ENCODE measurements at regions not wholly inside any gene's neighbourhood (a gene's known extent, or its start where the extent isn't known, plus 50 kb on each side); places are given as distances from the start of the nearest gene placed in this dataset.

DNA sequence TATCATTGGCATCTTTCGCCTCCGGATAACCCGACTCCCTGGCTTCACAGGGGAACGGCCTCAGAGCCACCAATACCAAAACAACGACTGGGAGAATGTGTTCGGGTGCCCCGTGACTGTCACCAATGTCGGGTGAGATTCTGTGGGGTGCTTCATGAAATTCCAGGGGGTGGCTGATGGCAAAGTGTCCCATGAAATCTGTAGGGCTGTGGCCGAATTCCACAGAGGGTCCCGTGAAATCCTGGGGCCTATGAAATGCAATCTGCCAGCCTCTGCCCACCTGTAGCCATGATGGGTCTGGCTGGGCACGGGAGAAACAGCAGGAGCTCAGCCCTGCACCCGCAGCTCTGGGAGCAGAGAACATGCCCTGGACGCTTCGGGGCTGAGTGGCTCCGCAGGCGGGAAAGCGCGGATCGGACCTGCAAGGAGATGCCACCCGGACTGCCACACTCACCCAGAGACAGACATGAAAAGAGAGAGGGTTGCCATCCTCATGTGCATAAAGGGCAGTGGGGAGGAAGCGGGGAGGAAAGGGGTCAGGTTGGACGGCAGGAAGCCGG is 192.4 kb downstream of the OLFM1 start:
- no peak for TF ChIP-seq TAF1 (IDR thresholded peaks at IDR 0.05; ENCODE audit: borderline replicate concordance, insufficient read depth, low read length)
- no peak for TF ChIP-seq SIN3A (IDR thresholded peaks at IDR 0.05; ENCODE audit: borderline replicate concordance, insufficient read depth, low read length)
- TF ChIP-seq, protein P1, sequence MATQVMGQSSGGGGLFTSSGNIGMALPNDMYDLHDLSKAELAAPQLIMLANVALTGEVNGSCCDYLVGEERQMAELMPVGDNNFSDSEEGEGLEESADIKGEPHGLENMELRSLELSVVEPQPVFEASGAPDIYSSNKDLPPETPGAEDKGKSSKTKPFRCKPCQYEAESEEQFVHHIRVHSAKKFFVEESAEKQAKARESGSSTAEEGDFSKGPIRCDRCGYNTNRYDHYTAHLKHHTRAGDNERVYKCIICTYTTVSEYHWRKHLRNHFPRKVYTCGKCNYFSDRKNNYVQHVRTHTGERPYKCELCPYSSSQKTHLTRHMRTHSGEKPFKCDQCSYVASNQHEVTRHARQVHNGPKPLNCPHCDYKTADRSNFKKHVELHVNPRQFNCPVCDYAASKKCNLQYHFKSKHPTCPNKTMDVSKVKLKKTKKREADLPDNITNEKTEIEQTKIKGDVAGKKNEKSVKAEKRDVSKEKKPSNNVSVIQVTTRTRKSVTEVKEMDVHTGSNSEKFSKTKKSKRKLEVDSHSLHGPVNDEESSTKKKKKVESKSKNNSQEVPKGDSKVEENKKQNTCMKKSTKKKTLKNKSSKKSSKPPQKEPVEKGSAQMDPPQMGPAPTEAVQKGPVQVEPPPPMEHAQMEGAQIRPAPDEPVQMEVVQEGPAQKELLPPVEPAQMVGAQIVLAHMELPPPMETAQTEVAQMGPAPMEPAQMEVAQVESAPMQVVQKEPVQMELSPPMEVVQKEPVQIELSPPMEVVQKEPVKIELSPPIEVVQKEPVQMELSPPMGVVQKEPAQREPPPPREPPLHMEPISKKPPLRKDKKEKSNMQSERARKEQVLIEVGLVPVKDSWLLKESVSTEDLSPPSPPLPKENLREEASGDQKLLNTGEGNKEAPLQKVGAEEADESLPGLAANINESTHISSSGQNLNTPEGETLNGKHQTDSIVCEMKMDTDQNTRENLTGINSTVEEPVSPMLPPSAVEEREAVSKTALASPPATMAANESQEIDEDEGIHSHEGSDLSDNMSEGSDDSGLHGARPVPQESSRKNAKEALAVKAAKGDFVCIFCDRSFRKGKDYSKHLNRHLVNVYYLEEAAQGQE (IDR thresholded peaks at IDR 0.05; ENCODE audit: insufficient read depth in 1 of 2, low read depth in 2 of 2, low read length in 2 of 2) = no peak
- TF ChIP-seq POLR2AphosphoS5 (IDR thresholded peaks at IDR 0.05; ENCODE audit: low read depth, low read length) = no peak
- no peak for TF ChIP-seq FOXP2 (optimal IDR thresholded peaks at IDR 0.05; ENCODE audit: borderline replicate concordance, extremely low read depth, extremely low read length, insufficient read depth)
